ENCODE measurements at regions not wholly inside any gene's neighbourhood (a gene's known extent, or its start where the extent isn't known, plus 50 kb on each side); places are given as distances from the start of the nearest gene placed in this dataset.

DNA sequence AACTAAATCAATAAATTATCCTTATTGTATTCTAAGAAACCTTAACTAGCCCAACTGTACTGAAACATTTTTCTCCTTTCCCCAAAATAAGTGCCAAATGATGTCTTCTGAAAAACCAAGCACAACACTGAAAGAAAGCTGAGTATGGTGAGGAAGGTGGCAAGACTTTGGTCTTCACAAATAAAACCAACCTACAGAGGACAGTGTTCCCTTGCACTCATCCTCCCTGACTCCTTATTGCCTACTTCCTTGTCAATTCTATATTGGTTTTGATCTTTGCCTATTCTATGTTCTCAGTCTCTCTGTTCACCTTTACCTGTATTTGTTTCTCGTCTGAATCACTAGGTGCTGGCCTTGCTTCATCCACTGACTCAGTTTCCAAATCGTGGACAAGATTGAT is 490.1 kb upstream of the ZNF385D start:
- ATAC-seq (ENCODE audit: low read depth in 2 of 2) (no peak), DNase-seq (no peak)
- no peak overlapping the region for H3K4me3 Mint-ChIP-seq
- peaks cover 0 to 8% (median 0%) of the 10 kb centered on the region in 7 donors for H3K9me3 Mint-ChIP-seq
- no peaks in the 10 kb centered on the region for H3K36me3 Mint-ChIP-seq
- peaks cover 0 to 7% (median 0%) of the 10 kb centered on the region in 3 donors for H3K27me3 Mint-ChIP-seq
- no peaks in the 10 kb centered on the region for H3K4me1 Mint-ChIP-seq
- no peak overlapping the region for H3K27ac Mint-ChIP-seq

DNA sequence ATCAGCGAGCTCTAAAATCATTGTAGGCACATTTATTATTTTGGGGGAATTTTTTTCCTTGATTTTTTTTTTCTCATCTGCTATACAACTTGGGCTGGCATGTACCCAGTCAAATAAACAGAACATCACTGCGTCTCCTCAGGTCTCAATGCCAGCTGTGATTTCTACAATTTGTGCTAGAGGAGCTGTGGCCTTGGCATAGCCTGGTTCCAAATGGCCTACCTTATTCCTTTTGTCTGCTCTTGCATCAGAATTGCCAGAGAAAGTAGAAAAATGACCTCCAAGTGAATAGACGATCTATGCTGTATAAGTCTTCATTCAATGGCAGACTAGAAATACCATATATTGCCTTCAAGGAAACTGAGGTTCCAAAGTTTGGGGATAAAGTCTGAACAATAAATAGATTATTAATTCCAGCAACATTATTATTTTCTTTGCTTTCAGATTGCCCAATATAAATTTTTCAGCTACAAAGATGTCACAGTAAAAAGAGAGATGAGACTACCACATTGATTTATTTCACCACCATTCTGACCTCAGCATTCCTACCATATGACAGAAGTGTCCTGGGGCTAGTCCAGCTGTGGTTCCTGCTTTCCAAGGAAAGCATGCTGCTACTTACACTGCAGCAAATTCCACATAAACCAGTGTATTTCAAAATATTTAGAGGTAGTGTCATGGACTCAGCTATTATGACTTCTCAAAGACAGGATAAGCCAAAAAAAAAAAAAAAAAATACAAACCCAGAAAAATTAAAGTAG is 493.9 kb upstream of the ZNF385D start:
- H3K36me3 Mint-ChIP-seq: no peaks in the 10 kb centered on the region
- H3K27ac Mint-ChIP-seq: no peak overlapping the region
- H3K4me3 Mint-ChIP-seq: no peak overlapping the region
- H3K4me1 Mint-ChIP-seq: no peaks in the 10 kb centered on the region
- DNase-seq (no peak), ATAC-seq (ENCODE audit: low read depth in 2 of 2) (no peak)
- H3K9me3 Mint-ChIP-seq: peaks cover 0 to 8% (median 0%) of the 10 kb centered on the region in 7 donors
- H3K27me3 Mint-ChIP-seq: peaks cover 0 to 7% (median 0%) of the 10 kb centered on the region in 3 donors

DNA sequence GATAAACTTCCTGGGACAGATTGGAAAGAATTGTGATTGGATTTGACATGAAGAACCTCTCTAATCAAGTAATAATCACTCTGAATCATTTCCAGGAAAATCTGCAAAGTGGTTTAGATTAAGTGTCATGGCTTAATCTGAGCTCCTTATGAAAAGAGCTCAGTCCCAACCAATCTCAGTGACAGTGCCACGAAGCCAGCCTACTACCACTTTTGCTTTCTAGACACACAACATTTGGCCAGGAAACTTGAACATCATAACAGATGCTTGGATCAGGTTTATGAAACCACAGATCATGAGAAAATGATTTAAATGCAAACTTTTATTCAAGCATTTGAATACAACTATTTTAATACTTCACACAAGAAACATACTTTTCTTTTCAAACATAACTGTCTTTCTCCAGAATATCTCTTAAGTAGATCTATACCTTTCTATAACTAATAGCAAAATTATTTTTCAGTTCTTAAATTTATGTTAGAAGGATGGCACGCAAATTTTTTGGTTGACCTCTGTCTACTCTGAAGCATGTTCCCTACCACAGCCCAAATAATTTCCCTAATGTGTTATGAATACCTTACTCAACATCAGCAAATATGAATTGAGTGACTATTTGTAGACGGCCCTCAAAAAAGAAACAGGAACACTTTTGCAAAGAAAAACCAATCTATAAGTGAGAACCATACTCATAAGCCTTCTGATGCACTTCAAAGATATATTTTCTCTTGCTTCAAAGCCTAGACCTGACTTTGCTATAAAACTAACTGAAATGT is 495.0 kb upstream of the ZNF385D start:
- no peak overlapping the region for H3K27ac Mint-ChIP-seq
- no peaks in the 10 kb centered on the region for H3K27me3 Mint-ChIP-seq
- DNase-seq: no peak
- no peak for ATAC-seq (ENCODE audit: low read depth in 2 of 2)
- no peaks in the 10 kb centered on the region for H3K36me3 Mint-ChIP-seq
- H3K4me1 Mint-ChIP-seq: no peaks in the 10 kb centered on the region
- H3K9me3 Mint-ChIP-seq: no peaks in the 10 kb centered on the region
- H3K4me3 Mint-ChIP-seq: no peak overlapping the region

DNA sequence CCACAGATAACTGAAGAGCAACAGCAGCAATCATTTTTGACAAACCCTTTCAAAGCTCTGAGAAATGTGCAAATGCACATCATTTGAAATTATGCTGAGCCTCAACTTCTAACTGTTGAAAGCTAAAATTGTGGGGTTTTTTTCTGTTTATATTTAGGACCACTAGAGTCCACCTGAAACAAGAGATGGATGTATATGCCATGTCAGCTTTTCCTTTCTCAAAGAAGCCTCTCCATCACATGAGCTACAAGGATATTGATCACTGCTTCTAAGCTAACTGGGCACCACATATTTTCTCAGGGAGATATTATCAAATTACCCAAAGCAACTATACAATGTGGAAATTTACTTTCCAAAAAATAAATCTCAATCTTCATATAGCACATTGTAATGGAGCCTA is 498.6 kb upstream of the ZNF385D start:
- Mint-ChIP-seq H3K9me3 (no peaks in the 10 kb centered on the region), H3K4me3 (no peak overlapping the region), H3K27me3 (no peaks in the 10 kb centered on the region), H3K4me1 (no peaks in the 10 kb centered on the region), H3K36me3 (no peaks in the 10 kb centered on the region), H3K27ac (no peak overlapping the region)
- ATAC-seq (ENCODE audit: low read depth in 2 of 2) (no peak), DNase-seq (no peak)

DNA sequence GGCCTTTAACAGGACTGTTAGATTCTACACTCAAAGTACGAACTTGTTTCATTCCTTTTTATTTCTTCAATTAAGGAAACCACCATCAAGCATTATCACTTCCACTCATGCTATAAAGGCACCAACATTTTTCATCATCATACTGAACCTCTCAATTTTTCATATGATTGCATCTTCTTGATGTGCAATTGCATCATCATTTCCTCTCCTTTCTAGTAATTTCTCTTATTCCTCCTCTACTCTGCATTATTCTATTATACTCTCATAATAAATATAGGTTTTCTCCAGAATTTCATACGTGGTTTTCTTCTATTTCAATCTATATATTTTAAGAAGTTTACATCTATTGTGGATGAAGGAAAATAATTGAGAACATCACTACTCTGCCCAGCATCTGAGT is 506.2 kb upstream of the ZNF385D start:
- DNase-seq: no peak
- ATAC-seq (ENCODE audit: low read depth in 2 of 2): no peak
- Mint-ChIP-seq H3K4me3 (no peak overlapping the region), H3K27ac (no peak overlapping the region), H3K4me1 (no peaks in the 10 kb centered on the region), H3K27me3 (no peaks in the 10 kb centered on the region), H3K9me3 (peaks cover 0 to 5% (median 0%) of the 10 kb centered on the region in 7 donors), H3K36me3 (no peaks in the 10 kb centered on the region)

DNA sequence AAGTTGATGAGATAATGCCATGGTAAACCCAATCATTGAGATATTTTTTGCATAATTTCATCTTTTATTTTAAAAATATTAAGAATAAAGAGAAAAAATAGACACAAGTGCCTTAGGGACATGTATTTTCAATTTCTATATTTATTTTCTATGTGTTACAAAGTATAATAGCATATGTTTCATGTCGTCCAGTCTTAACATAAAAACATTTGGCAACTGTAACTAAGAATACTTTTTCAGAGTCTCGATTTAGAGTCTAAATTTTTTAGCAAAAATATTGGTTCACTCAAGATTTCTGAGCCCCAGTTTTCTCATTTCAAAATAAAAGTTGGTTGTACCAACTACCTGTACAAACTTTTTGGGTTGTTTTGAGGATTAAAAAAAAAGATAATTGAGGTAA is 511.4 kb upstream of the ZNF385D start:
- no peaks in the 10 kb centered on the region for H3K27me3 Mint-ChIP-seq
- H3K9me3 Mint-ChIP-seq: peaks cover 0 to 10% (median 0%) of the 10 kb centered on the region in 7 donors
- no peak overlapping the region for H3K4me3 Mint-ChIP-seq
- no peak for DNase-seq
- H3K27ac Mint-ChIP-seq: no peak overlapping the region
- no peaks in the 10 kb centered on the region for H3K36me3 Mint-ChIP-seq
- no peaks in the 10 kb centered on the region for H3K4me1 Mint-ChIP-seq
- no peak for ATAC-seq (ENCODE audit: low read depth in 2 of 2)

DNA sequence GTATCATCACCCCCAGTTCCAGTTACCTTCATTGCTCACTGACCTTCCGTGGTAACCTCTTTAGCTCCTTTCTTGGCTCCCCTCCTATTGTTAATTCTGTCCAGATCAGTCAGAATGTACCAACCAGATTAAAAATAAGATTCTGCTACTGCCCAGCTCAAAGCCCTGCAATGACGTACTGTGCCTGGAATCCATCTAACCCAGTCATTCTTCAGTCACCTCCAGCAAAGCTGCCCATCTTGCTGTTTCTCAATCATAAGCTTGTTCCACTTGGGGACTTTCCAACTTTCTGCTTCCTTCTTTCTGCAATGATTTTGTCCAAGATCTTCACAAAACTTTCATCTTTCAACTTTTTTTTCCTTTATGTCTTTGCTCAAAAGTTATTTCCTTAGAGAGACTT is 512.0 kb upstream of the ZNF385D start:
- Mint-ChIP-seq H3K9me3 (peaks cover 0 to 10% (median 0%) of the 10 kb centered on the region in 7 donors), H3K4me3 (no peak overlapping the region), H3K4me1 (no peaks in the 10 kb centered on the region)

DNA sequence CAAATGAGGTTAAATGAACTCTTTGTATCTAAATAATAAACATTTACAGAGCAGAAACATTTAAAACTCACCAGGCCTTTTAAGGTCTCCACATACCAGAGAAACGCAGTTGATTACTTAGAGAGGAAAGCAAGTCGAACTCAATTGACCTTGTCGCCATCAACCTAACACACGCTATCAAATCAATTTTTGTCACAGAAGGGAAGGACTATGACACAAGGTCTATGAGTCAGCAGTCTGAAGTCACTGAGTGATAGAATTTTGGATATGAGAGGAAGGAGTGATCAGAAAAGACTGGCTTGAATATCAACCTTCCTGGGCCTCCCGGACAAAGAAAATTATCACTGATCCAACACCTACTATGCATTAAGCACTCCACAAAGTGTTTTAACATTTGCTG is 514.4 kb upstream of the ZNF385D start:
- DNase-seq (no peak), ATAC-seq (ENCODE audit: low read depth in 2 of 2) (no peak)
- Mint-ChIP-seq H3K4me3 (no peak overlapping the region), H3K27me3 (no peaks in the 10 kb centered on the region), H3K36me3 (no peaks in the 10 kb centered on the region), H3K4me1 (no peaks in the 10 kb centered on the region), H3K9me3 (peaks cover 0 to 10% (median 0%) of the 10 kb centered on the region in 7 donors), H3K27ac (no peak overlapping the region)

More for the DNA sequence above, 512.0 kb upstream of the ZNF385D start:
- ATAC-seq (ENCODE audit: low read depth in 2 of 2) (no peak), DNase-seq (no peak)
- Mint-ChIP-seq H3K27ac (no peak overlapping the region), H3K27me3 (no peaks in the 10 kb centered on the region), H3K36me3 (no peaks in the 10 kb centered on the region)

DNA sequence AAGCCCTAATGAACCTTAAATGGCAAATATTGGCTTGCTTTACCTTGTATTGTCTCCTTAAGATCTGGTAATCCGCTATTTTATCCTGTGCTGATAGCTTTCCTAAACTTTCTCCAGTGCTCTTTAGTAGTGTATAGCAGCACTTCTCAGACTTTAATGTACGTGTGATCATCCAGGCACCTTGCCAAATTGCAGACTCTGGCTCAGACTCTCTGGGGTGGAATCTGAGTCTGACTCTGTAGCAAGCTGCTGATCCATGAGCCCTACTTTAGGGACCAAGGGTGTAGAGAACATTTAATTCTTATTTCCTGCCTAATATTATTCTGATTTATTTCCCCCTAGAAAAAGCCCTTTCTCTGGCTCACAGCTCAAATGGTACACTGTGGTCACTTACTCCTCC is 518.8 kb upstream of the ZNF385D start:
- no peak for DNase-seq
- Mint-ChIP-seq H3K4me1 (no peaks in the 10 kb centered on the region), H3K27me3 (no peaks in the 10 kb centered on the region), H3K27ac (no peak overlapping the region), H3K9me3 (no peaks in the 10 kb centered on the region), H3K4me3 (no peak overlapping the region), H3K36me3 (no peaks in the 10 kb centered on the region)
- no peak for ATAC-seq (ENCODE audit: low read depth in 2 of 2)

DNA sequence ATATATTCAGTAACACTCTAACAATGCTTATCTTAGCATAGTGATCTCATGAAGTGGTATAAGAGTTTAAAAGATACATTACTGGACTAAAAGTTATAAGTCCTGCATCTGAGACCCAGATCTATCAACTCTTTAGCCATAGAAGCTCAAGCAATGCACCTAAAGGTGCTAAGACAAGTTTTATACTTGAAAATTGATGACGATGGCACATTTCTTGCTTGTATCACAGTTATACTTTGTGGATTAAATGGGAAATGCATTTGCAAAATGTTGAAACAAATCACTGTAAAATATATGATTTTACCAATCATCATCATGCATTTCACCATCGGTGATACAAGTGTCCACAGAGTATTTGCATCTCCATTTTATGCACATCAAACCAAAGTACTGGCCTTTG is 525.3 kb upstream of the ZNF385D start:
- Mint-ChIP-seq H3K9me3 (peaks cover 0 to 8% (median 0%) of the 10 kb centered on the region in 7 donors), H3K36me3 (no peaks in the 10 kb centered on the region), H3K27ac (no peak overlapping the region), H3K4me1 (no peaks in the 10 kb centered on the region), H3K4me3 (no peak overlapping the region), H3K27me3 (no peaks in the 10 kb centered on the region)
- DNase-seq: no peak
- no peak for ATAC-seq (ENCODE audit: low read depth in 2 of 2)

DNA sequence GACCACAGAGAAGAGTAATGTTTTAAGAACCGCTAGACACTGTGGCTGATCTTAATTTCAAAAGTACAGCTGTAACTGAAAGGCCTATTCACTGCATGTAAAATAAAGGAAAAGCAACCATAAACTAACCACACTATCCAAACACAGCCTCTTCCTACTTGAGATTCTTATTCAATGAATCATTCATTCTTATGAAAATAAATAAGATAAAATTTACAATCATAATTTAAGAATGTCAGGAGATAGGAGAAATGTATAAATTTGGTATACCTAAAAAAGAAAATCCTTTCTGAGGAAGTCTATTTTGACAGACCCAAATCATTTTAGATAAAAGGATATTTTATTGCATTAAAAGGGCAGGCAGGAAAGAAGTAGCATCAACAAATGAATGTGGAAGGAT is 533.5 kb upstream of the ZNF385D start:
- no peak for ATAC-seq (ENCODE audit: low read depth in 2 of 2)
- H3K27me3 Mint-ChIP-seq: no peaks in the 10 kb centered on the region
- H3K4me3 Mint-ChIP-seq: no peak overlapping the region
- H3K4me1 Mint-ChIP-seq: no peaks in the 10 kb centered on the region
- H3K27ac Mint-ChIP-seq: no peak overlapping the region
- DNase-seq: no peak
- no peaks in the 10 kb centered on the region for H3K36me3 Mint-ChIP-seq
- peaks cover 0 to 15% (median 2%) of the 10 kb centered on the region in 7 donors for H3K9me3 Mint-ChIP-seq

DNA sequence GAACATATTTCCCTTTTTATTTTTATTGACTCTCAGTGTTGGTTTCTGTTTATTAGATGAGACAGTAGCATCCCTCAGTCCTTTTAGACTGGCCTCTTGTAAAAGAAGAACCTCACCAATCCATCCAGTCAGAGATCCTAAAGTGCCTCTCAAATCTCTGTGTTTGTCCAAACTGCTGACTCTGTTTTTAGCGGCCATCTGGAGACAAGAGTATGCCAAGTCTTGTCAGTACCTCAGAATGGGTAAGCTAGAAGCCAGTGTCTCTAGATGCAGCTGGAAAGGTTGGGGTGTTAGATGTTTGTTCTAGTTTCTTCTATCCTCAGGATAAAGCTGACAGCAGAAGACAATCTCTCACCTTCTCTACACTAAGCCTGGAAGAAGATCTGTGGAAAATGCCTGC is 537.7 kb upstream of the ZNF385D start:
- Mint-ChIP-seq H3K4me1 (no peaks in the 10 kb centered on the region), H3K9me3 (peaks cover 0 to 5% (median 0%) of the 10 kb centered on the region in 7 donors), H3K4me3 (no peak overlapping the region)

DNA sequence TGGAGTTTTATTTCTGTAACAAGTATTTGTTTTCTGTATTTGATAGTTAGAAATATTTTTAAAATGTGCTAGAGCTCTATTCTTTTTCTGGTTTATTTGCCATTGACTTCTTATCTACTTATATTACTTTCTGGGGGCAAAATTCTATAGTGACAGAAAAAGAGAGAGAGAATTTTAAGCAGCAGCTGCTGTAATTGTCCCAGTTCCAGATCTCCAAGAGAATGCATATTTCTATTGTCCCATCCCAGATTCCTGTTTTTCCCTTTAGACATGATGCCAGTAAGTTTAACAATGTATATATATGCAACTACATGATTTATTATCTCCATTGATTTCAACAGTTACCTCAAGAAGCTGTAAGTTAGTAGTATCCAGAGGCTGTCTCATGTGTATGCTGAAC is 541.7 kb upstream of the ZNF385D start:
- no peak overlapping the region for H3K4me3 Mint-ChIP-seq
- peaks cover 0 to 5% (median 0%) of the 10 kb centered on the region in 7 donors for H3K9me3 Mint-ChIP-seq
- no peaks in the 10 kb centered on the region for H3K36me3 Mint-ChIP-seq
- H3K27ac Mint-ChIP-seq: no peak overlapping the region
- H3K27me3 Mint-ChIP-seq: no peaks in the 10 kb centered on the region
- no peak for ATAC-seq (ENCODE audit: low read depth in 2 of 2)
- no peaks in the 10 kb centered on the region for H3K4me1 Mint-ChIP-seq
- DNase-seq: no peak

More for the DNA sequence above, 537.7 kb upstream of the ZNF385D start:
- no peaks in the 10 kb centered on the region for H3K27me3 Mint-ChIP-seq
- H3K27ac Mint-ChIP-seq: no peak overlapping the region
- no peak for DNase-seq
- ATAC-seq (ENCODE audit: low read depth in 2 of 2): no peak
- no peaks in the 10 kb centered on the region for H3K36me3 Mint-ChIP-seq

DNA sequence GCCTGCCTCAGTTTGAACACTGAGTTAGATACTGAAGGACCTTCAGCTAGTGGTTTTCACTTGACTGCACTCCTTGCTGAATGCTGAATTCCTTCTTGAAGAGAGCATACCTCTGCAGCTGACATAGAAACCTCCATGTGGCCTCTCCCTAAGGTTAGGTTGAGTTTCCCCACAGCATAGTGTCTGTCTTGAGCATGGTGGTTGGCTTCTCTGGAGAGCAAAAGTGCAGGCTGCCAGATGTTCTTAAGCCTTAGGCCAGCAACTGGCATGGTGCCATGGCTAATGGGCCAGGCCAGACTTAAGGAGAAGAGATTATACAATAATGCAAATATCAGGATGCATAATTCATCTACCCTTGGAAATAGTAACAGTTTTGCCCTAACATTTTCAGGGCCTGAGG is 545.6 kb upstream of the ZNF385D start:
- Mint-ChIP-seq H3K4me1 (no peaks in the 10 kb centered on the region), H3K4me3 (no peak overlapping the region), H3K27ac (no peak overlapping the region), H3K27me3 (no peaks in the 10 kb centered on the region), H3K36me3 (no peaks in the 10 kb centered on the region), H3K9me3 (peaks cover 0 to 11% (median 4%) of the 10 kb centered on the region in 7 donors)
- ATAC-seq (ENCODE audit: low read depth in 2 of 2) (no peak), DNase-seq (no peak)
